MCF 10A (cell line): ENCODE measurements at regions not wholly inside any gene's neighbourhood (a gene's known extent, or its start where the extent isn't known, plus 50 kb on each side); places are given as distances from the start of the nearest gene placed in this dataset.
A peak's percentile ranks its signal among the peaks of the same experiment; 100 is the strongest.

ENCODE experiments used
- BruUV-seq: library from RNA; stranded (reverse); fragments of 400-500 nt; replicated peaks from 2 replicates; lab custom pipeline; 2021; lab: Mats Ljungman, UMichigan
- CTCF ChIA-PET: fragments of 300-600 bp; sonication (Branson Sonifier 250); formaldehyde crosslinking; extraction: SDS; loops from one replicate; lab custom pipeline; 2021; ENCODE audit warnings: antibody characterized with exemption, inconsistent platforms; lab: Yijun Ruan, JAX
- POLR2A ChIA-PET: fragments of 300-600, 350-650 bp; sonication (Branson Sonifier 250); formaldehyde crosslinking; extraction: SDS; loops from one replicate; lab custom pipeline; 2020; ENCODE audit warnings: antibody characterized with exemption, inconsistent platforms; lab: Yijun Ruan, JAX
- DNase-seq: peaks from one replicate; pipeline ENCODE4 v3.0.0-alpha.2; 2018; ENCODE audit not compliant: unreplicated experiment
- H3K27ac Mint-ChIP-seq: one replicate; pipeline ENCODE4 v1.8.0; 2022; ENCODE audit warnings: mild to moderate bottlenecking, low read depth, mixed read lengths; ENCODE audit not compliant: unreplicated experiment
- H3K27me3 Mint-ChIP-seq: one replicate; pipeline ENCODE4 v1.8.0; 2022; ENCODE audit warnings: mixed read lengths; ENCODE audit not compliant: insufficient read depth, unreplicated experiment
- H3K36me3 Mint-ChIP-seq: one replicate; pipeline ENCODE4 v1.8.0; 2022; ENCODE audit warnings: mild to moderate bottlenecking, moderate library complexity, mixed read lengths; ENCODE audit not compliant: insufficient read depth, unreplicated experiment
- H3K4me1 Mint-ChIP-seq: one replicate; pipeline ENCODE4 v1.8.0; 2022; ENCODE audit warnings: mixed read lengths; ENCODE audit not compliant: insufficient read depth, unreplicated experiment
- H3K4me3 Mint-ChIP-seq: one replicate; pipeline ENCODE4 v1.8.0; 2022; ENCODE audit warnings: mild to moderate bottlenecking, moderate library complexity, mixed read lengths; ENCODE audit not compliant: unreplicated experiment
- H3K9me3 Mint-ChIP-seq: one replicate; pipeline ENCODE4 v1.8.0; 2022; ENCODE audit warnings: mixed read lengths; ENCODE audit not compliant: unreplicated experiment
- intact Hi-C: fragments of 100-400 bp; cut with micrococcal nuclease; formaldehyde crosslinking; loops from 2 replicates; pipeline ENCODE4 v1.14.1; 2022
- TF ChIP-seq, protein P1 (sequence below): fragments of 200-600 bp; IDR thresholded peaks from one replicate; pipeline ENCODE4 v1.8.0; 2022; ENCODE audit warnings: antibody characterized with exemption, mild to moderate bottlenecking; ENCODE audit not compliant: unreplicated experiment

DNA sequence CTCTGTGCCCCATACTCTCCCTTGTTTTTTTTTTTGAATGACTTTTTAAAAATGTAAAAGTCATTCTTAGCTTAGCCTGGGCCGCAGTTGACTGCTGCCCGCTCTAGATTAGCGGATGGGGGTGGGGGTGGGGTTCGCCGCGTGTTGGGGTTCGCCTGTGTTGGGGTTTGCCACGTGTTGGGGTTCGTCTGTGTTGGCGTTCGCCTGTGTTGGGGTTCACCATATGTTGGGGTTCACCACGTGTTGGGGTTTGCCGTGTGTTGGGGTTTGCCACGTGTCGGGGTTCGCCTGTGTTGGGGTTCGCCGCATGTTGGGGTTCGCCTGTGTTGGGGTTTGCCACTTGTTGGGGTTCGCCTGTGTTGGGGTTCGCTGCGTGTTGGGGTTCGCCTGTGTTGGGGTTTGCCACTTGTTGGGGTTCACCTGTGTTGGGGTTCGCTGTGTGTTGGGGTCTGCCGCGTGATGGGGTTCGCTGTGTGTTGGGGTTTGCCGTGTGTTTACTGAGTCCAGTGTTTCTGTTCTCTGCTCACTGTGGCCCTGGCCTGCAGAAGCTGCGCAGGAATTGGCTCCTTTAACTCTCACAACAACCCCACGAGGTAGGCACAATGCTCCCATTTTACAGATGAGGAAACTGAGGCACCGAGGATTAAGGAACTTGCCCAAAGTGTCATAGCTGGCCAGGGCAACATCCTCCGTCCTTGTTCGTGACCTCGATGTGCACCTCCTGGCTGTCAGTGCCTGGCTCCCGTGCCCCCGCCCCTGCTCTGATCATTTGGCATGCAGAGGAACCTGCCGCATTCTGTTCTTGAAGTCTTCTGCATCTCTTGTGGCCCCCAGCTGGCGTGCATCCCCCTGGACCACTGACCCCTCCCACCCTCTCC is 96.6 kb upstream of the CIBAR2 start:
- intact Hi-C loops = no loop called here
- CTCF ChIA-PET = no interaction called here
- H3K9me3 Mint-ChIP-seq = no peaks in the 10 kb centered on the region
- H3K36me3 Mint-ChIP-seq = no peaks in the 10 kb centered on the region
- POLR2A ChIA-PET = no interaction called here
- TF ChIP-seq, protein P1, sequence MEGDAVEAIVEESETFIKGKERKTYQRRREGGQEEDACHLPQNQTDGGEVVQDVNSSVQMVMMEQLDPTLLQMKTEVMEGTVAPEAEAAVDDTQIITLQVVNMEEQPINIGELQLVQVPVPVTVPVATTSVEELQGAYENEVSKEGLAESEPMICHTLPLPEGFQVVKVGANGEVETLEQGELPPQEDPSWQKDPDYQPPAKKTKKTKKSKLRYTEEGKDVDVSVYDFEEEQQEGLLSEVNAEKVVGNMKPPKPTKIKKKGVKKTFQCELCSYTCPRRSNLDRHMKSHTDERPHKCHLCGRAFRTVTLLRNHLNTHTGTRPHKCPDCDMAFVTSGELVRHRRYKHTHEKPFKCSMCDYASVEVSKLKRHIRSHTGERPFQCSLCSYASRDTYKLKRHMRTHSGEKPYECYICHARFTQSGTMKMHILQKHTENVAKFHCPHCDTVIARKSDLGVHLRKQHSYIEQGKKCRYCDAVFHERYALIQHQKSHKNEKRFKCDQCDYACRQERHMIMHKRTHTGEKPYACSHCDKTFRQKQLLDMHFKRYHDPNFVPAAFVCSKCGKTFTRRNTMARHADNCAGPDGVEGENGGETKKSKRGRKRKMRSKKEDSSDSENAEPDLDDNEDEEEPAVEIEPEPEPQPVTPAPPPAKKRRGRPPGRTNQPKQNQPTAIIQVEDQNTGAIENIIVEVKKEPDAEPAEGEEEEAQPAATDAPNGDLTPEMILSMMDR = no peak
- peaks cover 10% of the 10 kb centered on the region for H3K4me1 Mint-ChIP-seq
- H3K27ac Mint-ChIP-seq = no peak overlapping the region
- no peaks in the 10 kb centered on the region for H3K27me3 Mint-ChIP-seq
- BruUV-seq = no TSS peak
- H3K4me3 Mint-ChIP-seq = no peak overlapping the region
- no peak for DNase-seq

- TF ChIP-seq, protein P1 = no peak
- intact Hi-C loops = no loop called here
- H3K27me3 Mint-ChIP-seq = no peaks in the 10 kb centered on the region
- H3K36me3 Mint-ChIP-seq = no peaks in the 10 kb centered on the region
- DNase-seq = no peak
- H3K4me1 Mint-ChIP-seq = peaks cover 5% of the 10 kb centered on the region
- no peaks in the 10 kb centered on the region for H3K9me3 Mint-ChIP-seq
- ChIA-PET CTCF (interaction anchor here (0.8 kb wide), 1 partner anchor 37 kb away, joined by 3 read pairs; no protein-coding TSS in a partner anchor), POLR2A (no interaction called here)
- H3K4me3 Mint-ChIP-seq = no peak overlapping the region
- no TSS peak for BruUV-seq
- H3K27ac Mint-ChIP-seq = no peak overlapping the region
These were observed 97.4 kb upstream of the CIBAR2 start for GRCh38 chr16:85209526-85210121.

- intact Hi-C loops = no loop called here
- H3K27me3 Mint-ChIP-seq = no peaks in the 10 kb centered on the region
- CTCF ChIA-PET = interaction anchor here (0.7 to 0.8 kb wide), 2 partner anchors 8 to 38 kb away, joined by 3 read pairs; no protein-coding TSS in a partner anchor
- H3K9me3 Mint-ChIP-seq = no peaks in the 10 kb centered on the region
- DNase-seq = peak; percentile 56
- POLR2A ChIA-PET = no interaction called here
- H3K36me3 Mint-ChIP-seq = no peaks in the 10 kb centered on the region
- TF ChIP-seq, protein P1 = no peak
- H3K27ac Mint-ChIP-seq = no peak overlapping the region
- H3K4me1 Mint-ChIP-seq = peaks cover 4% of the 10 kb centered on the region
- no TSS peak for BruUV-seq
- H3K4me3 Mint-ChIP-seq = no peak overlapping the region
These were observed 98.3 kb upstream of the CIBAR2 start for GRCh38 chr16:85210423-85211169.

DNA sequence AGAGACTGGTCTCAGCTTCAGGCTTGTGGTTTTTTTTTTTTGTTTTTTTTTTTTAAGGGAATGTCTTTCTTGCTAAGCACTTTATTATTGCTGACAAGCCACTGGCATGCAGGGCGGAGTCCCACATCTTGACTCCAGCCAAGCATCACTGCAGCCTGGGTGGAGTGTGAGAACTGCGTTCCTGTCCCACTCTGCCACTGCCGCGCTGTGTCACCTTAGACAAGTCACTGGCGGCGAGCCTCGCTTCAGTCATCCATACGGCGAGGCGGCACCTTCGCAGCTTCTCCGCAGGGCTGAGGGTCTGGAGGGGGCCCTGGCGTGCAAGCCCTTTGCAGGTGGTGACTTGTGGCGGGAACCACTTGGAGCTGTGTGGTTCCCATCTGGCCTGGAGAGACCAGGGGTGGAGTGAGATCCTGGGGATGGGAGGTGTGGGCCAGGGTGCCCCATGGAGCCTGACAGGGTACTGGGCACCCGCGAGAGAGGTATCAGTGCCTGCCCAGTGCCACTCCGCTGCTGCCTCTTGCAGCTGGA is 99.1 kb upstream of the CIBAR2 start:
- no peak overlapping the region for H3K27ac Mint-ChIP-seq
- H3K4me3 Mint-ChIP-seq = no peak overlapping the region
- POLR2A ChIA-PET = no interaction called here
- TF ChIP-seq, protein P1 = no peak
- peak; percentile 32 for DNase-seq
- no peaks in the 10 kb centered on the region for H3K36me3 Mint-ChIP-seq
- intact Hi-C loops = no loop called here
- no peaks in the 10 kb centered on the region for H3K4me1 Mint-ChIP-seq
- BruUV-seq = no TSS peak
- H3K9me3 Mint-ChIP-seq = no peaks in the 10 kb centered on the region
- no peaks in the 10 kb centered on the region for H3K27me3 Mint-ChIP-seq
- CTCF ChIA-PET = interaction anchor here (0.5 to 1.2 kb wide), 3 partner anchors 8 to 97 kb away, joined by 3 to 4 read pairs (median 3); no protein-coding TSS in a partner anchor
